HG02870 (cell line): ENCODE measurements at regions not wholly inside any gene's neighbourhood (a gene's known extent, or its start where the extent isn't known, plus 50 kb on each side); places are given as distances from the start of the nearest gene placed in this dataset.
"Not testable (repeated sequence)": the region's sequence is repeated elsewhere in the genome, so short reads cannot be mapped to it uniquely, and the experiment has no call there.

ENCODE experiments used
- ATAC-seq: cut with Tn5 transposase; IDR thresholded peaks from one replicate; pipeline ENCODE4 v1.9.1; 2021; ENCODE audit warnings: mild to moderate bottlenecking, moderate library complexity; ENCODE audit not compliant: unreplicated experiment

GRCh38 chr1:172795741-172796140 is 136.8 kb downstream of the FASLG start:
- no peak for ATAC-seq

- ATAC-seq = not testable (repeated sequence)
Measured at GRCh38 chr1:172799804-172800203, 140.9 kb downstream of the FASLG start.

- ATAC-seq = no peak
Measured at GRCh38 chr1:172801771-172802322, 142.9 kb downstream of the FASLG start.

GRCh38 chr1:172809750-172810149 is 150.8 kb downstream of the FASLG start:
- no peak for ATAC-seq

- no peak for ATAC-seq
Measured at GRCh38 chr1:172810480-172811175, 151.7 kb downstream of the FASLG start.

GRCh38 chr1:172811694-172812093 is 152.8 kb downstream of the FASLG start:
- ATAC-seq = no peak

- ATAC-seq = no peak
Measured at GRCh38 chr1:172812118-172812517, 153.2 kb downstream of the FASLG start.

GRCh38 chr1:172813330-172813729 is 154.4 kb downstream of the FASLG start:
- no peak for ATAC-seq

- ATAC-seq = no peak
Measured at GRCh38 chr1:172814428-172814827, 155.5 kb downstream of the FASLG start.

- ATAC-seq = no peak
Measured at GRCh38 chr1:172815740-172816139, 156.8 kb downstream of the FASLG start.

- ATAC-seq = peak; percentile 95
Measured at GRCh38 chr1:172818841-172819527, 160.1 kb downstream of the FASLG start.

GRCh38 chr1:172820475-172821158 is 161.7 kb downstream of the FASLG start:
- no peak for ATAC-seq

GRCh38 chr1:172821609-172822274 is 162.8 kb downstream of the FASLG start:
- ATAC-seq = no peak

- ATAC-seq = no peak
Measured at GRCh38 chr1:172822886-172823285, 164.0 kb downstream of the FASLG start.

GRCh38 chr1:172823534-172823933 is 164.6 kb downstream of the FASLG start:
- no peak for ATAC-seq

- ATAC-seq = no peak
Measured at GRCh38 chr1:172824209-172824608, 165.3 kb downstream of the FASLG start.

- no peak for ATAC-seq
Measured at GRCh38 chr1:172826096-172826741, 167.3 kb downstream of the FASLG start.

- ATAC-seq = no peak
Measured at GRCh38 chr1:172827301-172827700, 168.4 kb downstream of the FASLG start.

GRCh38 chr1:172827841-172828240 is 168.9 kb downstream of the FASLG start:
- no peak for ATAC-seq

GRCh38 chr1:172832006-172832725 is 173.3 kb downstream of the FASLG start:
- ATAC-seq = no peak
